ENCODE measurements at regions not wholly inside any gene's neighbourhood (a gene's known extent, or its start where the extent isn't known, plus 50 kb on each side); places are given as distances from the start of the nearest gene placed in this dataset.

GRCh38 chr7:64099656-64100531, 54.7 kb downstream of the ZNF727 start:
- FAIRE-seq = no peak
- TF ChIP-seq RNF2 (IDR thresholded peaks at IDR 0.05; ENCODE audit: borderline replicate concordance, low read depth) (no peak), BHLHE40 (IDR thresholded peaks at IDR 0.05; ENCODE audit: low read depth, low read length) (no peak), MYC (IDR thresholded peaks at IDR 0.05; ENCODE audit: borderline replicate concordance, low read length) (no peak), GATA3 (IDR thresholded peaks at IDR 0.05; ENCODE audit: borderline replicate concordance) (no peak), PHF8 (IDR thresholded peaks at IDR 0.05; ENCODE audit: borderline replicate concordance, low read depth) (no peak), BCL3 (IDR thresholded peaks at IDR 0.05) (no peak), RCOR1 (IDR thresholded peaks at IDR 0.05; ENCODE audit: low read depth, low read length) (no peak), REST (IDR thresholded peaks at IDR 0.05) (no peak)
- no peak for ATAC-seq
- peaks cover 7% of the 10 kb centered on the region; the same call in 1 of the 3 replicates for H3K9me3 ChIP-seq
- H3K4me2 ChIP-seq = no peak overlapping the region
- no peaks in the 10 kb centered on the region for H3K4me1 ChIP-seq
- DNase-seq (ENCODE audit: low read depth in 1 of 2, low spot score in 1 of 2) = no peak
- ChIA-PET CTCF (interaction anchor here (0.6 kb wide), 1 partner anchor 1377 kb away, joined by 4 read pairs; no protein-coding TSS in a partner anchor), POLR2A (no interaction called here)
- H3K4me3 ChIP-seq = no peak overlapping the region
- no peak overlapping the region for H3K27ac ChIP-seq
- WGBS (ENCODE audit: missing lambda C conversion rate) = 46% methylated on average over 15 of the region's 59 CpGs

GRCh38 chr7:64101126-64101942, 56.1 kb downstream of the ZNF727 start:
- DNase-seq (ENCODE audit: low read depth in 1 of 2, low spot score in 1 of 2) (no peak), FAIRE-seq (no peak), ATAC-seq (no peak)
- CTCF ChIA-PET = no interaction called here
- no peaks in the 10 kb centered on the region for H3K4me1 ChIP-seq
- WGBS (ENCODE audit: missing lambda C conversion rate) = 30% methylated on average over 17 of the region's 22 CpGs
- no peak overlapping the region for H3K4me2 ChIP-seq
- H3K9me3 ChIP-seq = peaks cover 7% of the 10 kb centered on the region; the same call in 1 of the 3 replicates
- H3K27ac ChIP-seq = no peak overlapping the region
- no peak for TF ChIP-seq ZC3H11A (IDR thresholded peaks at IDR 0.05)
- TF ChIP-seq REST (IDR thresholded peaks at IDR 0.05) = no peak
- TF ChIP-seq BHLHE40 (IDR thresholded peaks at IDR 0.05; ENCODE audit: low read depth, low read length) = no peak
- TF ChIP-seq KDM1A (IDR thresholded peaks at IDR 0.05; ENCODE audit: low read depth) = no peak
- H3K4me3 ChIP-seq = no peak overlapping the region
- POLR2A ChIA-PET = no interaction called here
